Keratinocyte (primary cell): ENCODE measurements at regions not wholly inside any gene's neighbourhood (a gene's known extent, or its start where the extent isn't known, plus 50 kb on each side); places are given as distances from the start of the nearest gene placed in this dataset.

Experiments
- EZH2 ChIP-seq: IDR thresholded peaks from one replicate; pipeline ENCODE4 v1.6.1; 2012; ENCODE audit warnings: inconsistent platforms, mild to moderate bottlenecking, low read length, moderate library complexity
- TF ChIP-seq, protein P1 (sequence below), 3 experiments: IDR thresholded peaks in 1 of 3; conservative IDR thresholded peaks in 1 of 3; optimal IDR thresholded peaks in 1 of 3; 2 replicates in 2 of 3; 3 replicates in 1 of 3; pipeline versions ENCODE3 to v1.5.1; 2011; ENCODE audit warnings: low read length in 3 of 3, mild to moderate bottlenecking in 3 of 3, moderate library complexity in 2 of 3, control low read depth in 1 of 3, inconsistent platforms in 1 of 3; ENCODE audit not compliant: insufficient read depth in 2 of 3; ENCODE audit errors: extremely low read depth in 1 of 3

DNA sequence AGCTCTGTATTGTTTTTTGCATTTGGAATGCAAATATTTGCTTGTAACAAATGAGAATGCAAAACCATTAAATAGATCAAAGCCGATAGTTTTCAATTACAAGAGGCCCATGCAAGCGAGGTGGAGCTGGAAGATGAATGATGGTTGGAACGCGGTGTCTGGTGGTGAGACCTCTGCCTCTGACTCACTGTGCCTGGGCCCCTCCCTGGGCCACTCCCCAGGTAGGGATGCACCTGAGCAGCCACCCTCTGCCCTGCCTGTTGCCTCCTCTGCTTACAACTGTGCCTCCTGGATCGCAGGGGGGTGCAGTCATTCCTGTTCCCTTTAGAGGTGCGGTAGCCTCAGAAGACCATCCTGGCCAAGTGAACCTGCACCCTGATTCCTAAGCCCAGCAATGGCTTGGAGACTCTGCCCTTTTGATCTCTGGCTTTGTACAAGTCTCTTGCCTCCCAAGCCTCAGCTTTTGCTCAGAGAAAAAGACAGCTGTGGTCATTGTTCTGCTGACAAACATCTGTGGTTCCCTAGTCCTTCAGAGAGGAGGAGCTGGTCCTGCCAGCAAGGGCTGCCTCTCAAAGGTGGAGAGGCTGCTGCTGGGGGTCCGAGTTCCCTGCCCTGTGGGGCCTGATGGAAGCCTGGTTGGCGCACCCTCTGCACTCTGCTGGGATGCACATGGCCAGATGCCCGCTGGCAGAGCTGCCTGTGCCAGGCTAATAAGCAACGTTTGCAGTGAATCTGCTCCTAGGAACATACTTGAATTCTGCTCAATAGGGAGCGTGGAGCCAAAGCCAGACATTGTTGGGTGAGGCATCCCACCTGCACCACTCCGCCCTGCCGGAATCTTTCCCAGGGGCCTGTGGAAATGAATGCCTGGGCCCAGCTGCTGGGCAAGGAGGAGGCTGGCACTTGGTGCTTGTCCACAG lies 126.3 kb upstream of the TCERG1L start:
- TF ChIP-seq, protein P1, sequence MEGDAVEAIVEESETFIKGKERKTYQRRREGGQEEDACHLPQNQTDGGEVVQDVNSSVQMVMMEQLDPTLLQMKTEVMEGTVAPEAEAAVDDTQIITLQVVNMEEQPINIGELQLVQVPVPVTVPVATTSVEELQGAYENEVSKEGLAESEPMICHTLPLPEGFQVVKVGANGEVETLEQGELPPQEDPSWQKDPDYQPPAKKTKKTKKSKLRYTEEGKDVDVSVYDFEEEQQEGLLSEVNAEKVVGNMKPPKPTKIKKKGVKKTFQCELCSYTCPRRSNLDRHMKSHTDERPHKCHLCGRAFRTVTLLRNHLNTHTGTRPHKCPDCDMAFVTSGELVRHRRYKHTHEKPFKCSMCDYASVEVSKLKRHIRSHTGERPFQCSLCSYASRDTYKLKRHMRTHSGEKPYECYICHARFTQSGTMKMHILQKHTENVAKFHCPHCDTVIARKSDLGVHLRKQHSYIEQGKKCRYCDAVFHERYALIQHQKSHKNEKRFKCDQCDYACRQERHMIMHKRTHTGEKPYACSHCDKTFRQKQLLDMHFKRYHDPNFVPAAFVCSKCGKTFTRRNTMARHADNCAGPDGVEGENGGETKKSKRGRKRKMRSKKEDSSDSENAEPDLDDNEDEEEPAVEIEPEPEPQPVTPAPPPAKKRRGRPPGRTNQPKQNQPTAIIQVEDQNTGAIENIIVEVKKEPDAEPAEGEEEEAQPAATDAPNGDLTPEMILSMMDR (optimal IDR thresholded peaks at IDR 0.05 in 1 of 3, IDR thresholded peaks at IDR 0.05 in 1 of 3, conservative IDR thresholded peaks at IDR 0.05 in 1 of 3; ENCODE audit: extremely low read depth in 1 of 3, insufficient read depth in 2 of 3, low read length in 3 of 3): no peak
- TF ChIP-seq EZH2: no peak
